Effector memory CD8-positive, alpha-beta T cell (primary cell): ENCODE measurements at regions not wholly inside any gene's neighbourhood (a gene's known extent, or its start where the extent isn't known, plus 50 kb on each side); places are given as distances from the start of the nearest gene placed in this dataset.
"Not testable (repeated sequence)": the region's sequence is repeated elsewhere in the genome, so short reads cannot be mapped to it uniquely, and the experiment has no call there.

Experiments used
- ATAC-seq: fragments of 150-1000 bp; cut with Tn5 transposase; replicated peaks from 2 replicates; pipeline ENCODE4 v1.10.0; 2021; ENCODE audit warnings: mild to moderate bottlenecking, moderate library complexity
- DNase-seq, 3 experiments: peaks; one replicate each; pipeline ENCODE4 v3.0.0; 2021
- H3K27ac Mint-ChIP-seq, 2 donors: one replicate each; pipeline ENCODE4 v1.8.0; 2022; ENCODE audit warnings: mild to moderate bottlenecking in 2 of 2, mixed read lengths in 2 of 2, moderate library complexity in 2 of 2
- H3K27me3 Mint-ChIP-seq, 2 donors: one replicate each; pipeline ENCODE4 v1.8.0; 2022; ENCODE audit warnings: mixed read lengths in 2 of 2
- H3K36me3 Mint-ChIP-seq: one replicate; pipeline ENCODE4 v1.8.0; 2022; ENCODE audit warnings: mild to moderate bottlenecking, moderate library complexity, mixed read lengths; ENCODE audit not compliant: insufficient read depth
- H3K4me1 Mint-ChIP-seq, 2 donors: one replicate each; pipeline ENCODE4 v1.8.0; 2022; ENCODE audit warnings: low read depth in 2 of 2, mixed read lengths in 2 of 2
- H3K4me3 Mint-ChIP-seq, 2 donors: one replicate each; pipeline ENCODE4 v1.8.0; 2022; ENCODE audit warnings: mild to moderate bottlenecking in 2 of 2, mixed read lengths in 2 of 2, moderate library complexity in 2 of 2
- H3K9me3 Mint-ChIP-seq, 2 donors: one replicate each; pipeline ENCODE4 v1.8.0; 2022; ENCODE audit warnings: mixed read lengths in 2 of 2

DNA sequence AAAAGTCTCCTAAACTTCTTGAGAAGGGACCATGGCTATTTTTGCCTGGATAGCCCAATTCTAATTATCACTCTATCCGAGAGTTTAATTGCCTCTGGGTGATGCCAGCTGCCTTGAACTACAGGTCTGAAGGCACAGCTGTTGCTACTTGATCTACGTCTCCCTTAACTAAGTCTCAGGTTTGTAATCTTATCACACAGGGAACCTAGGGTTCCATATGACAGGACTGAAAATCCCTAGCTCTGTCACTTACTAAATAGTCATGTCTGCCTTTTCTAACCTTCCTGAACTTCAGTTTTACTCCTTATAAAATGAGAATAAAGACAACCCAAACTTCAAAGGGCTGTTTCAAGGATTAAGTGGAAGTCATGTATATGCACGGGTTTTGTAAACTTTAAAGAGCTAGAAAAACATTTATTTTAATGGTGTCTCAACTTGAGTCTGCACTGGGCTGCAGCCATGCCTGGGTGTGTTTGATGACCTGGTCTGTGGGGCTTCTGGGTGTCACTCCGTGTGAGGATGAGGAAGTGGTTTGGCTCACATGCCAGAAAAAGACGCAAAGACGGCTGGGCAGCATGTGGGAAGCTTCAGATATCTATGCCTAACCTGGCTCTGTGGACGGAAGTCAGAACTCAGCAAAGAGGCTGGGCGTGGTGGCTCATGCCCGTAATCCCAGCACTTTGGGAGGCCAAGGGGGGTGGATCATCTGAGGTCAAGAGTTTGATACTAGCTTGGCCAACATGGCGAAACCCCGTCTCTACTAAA is 129.3 kb upstream of the SLC44A1 start:
- Mint-ChIP-seq H3K27ac (peak overlapping the region in 1 of 2 donors; percentile 39), H3K4me3 (peak overlapping the region; percentile 62 to 64), H3K9me3 (no peaks in the 10 kb centered on the region), H3K27me3 (peaks cover 0 to 18% of the 10 kb centered on the region in 2 donors), H3K36me3 (no peaks in the 10 kb centered on the region), H3K4me1 (peaks cover 19 to 26% of the 10 kb centered on the region in 2 donors)
- DNase-seq (peak; percentile 7 to 23 (median 13)), ATAC-seq (peak; percentile 95)

DNA sequence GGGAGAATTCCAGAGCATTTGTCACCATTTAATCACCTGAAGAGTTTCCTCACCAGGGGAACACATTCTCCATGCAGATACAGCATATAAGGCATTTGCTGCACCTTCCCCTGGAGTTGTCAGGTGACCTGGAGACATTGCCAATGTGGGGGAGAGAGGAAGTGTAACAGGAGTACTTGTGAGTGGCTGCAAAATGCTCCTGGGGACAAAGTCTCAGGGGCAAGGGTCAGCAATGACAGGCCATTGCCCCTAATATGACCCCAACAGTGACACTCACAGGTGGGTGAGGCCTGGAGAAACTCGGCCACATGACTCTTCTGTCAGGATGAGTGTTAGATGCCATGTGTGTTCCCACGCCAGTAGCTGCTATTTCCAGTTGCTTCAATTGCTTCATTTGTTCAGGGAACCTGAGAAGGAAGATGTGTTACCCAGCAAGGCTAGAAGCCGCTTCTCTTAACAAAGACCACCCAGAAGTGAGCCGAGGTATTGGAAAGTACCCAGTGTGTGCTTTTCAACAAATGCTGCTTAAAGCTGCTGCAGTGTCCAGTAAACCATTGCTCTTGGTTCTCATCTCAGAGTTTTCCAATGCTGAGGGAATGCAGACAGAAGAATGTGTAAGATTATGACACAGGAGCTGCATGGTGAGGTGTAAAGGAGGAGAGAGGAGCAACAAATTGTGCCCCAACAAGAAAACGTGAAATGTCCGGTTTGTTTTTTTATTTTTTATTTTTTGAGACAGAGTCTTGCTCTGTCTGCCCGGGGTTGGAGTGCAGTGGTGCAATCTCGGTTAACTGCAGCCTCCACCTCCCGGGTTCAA is 128.2 kb upstream of the SLC44A1 start:
- H3K4me3 Mint-ChIP-seq: peak overlapping the region in 1 of 2 donors; percentile 64
- peaks cover 8 to 16% of the 10 kb centered on the region in 2 donors for H3K27me3 Mint-ChIP-seq
- H3K27ac Mint-ChIP-seq: peak overlapping the region; percentile 15 to 39
- no peak for DNase-seq
- H3K36me3 Mint-ChIP-seq: no peaks in the 10 kb centered on the region
- no peaks in the 10 kb centered on the region for H3K9me3 Mint-ChIP-seq
- ATAC-seq: no peak
- peaks cover 19 to 29% of the 10 kb centered on the region in 2 donors for H3K4me1 Mint-ChIP-seq

DNA sequence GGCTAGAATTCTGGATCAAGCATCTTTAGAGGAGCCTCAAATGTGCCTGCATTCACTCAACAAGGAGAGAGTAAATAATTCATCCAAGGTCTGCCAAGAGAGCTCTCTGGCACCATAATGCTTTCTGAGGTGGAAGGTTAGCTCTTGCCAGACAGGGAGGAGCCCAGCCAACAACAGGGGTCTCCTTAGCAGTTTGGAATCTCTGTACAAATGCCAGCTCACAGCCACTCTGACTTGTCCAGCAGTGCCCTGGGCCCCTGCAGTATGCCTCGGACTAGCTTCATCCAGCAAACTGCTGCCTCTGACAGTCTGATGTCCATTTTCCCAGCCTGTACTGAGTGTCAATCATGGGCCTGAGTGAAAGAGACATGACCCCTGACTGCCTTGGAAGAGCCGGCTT is 127.2 kb upstream of the SLC44A1 start:
- ATAC-seq (no peak), DNase-seq (no peak)
- H3K27ac Mint-ChIP-seq: no peak overlapping the region
- H3K36me3 Mint-ChIP-seq: no peaks in the 10 kb centered on the region
- H3K4me3 Mint-ChIP-seq: no peak overlapping the region
- H3K4me1 Mint-ChIP-seq: peaks cover 22 to 29% of the 10 kb centered on the region in 2 donors
- no peaks in the 10 kb centered on the region for H3K9me3 Mint-ChIP-seq
- H3K27me3 Mint-ChIP-seq: peaks cover 14 to 24% of the 10 kb centered on the region in 2 donors

- Mint-ChIP-seq H3K27ac (no peak overlapping the region), H3K4me3 (no peak overlapping the region), H3K9me3 (no peaks in the 10 kb centered on the region), H3K4me1 (peaks cover 23 to 29% of the 10 kb centered on the region in 2 donors), H3K36me3 (no peaks in the 10 kb centered on the region), H3K27me3 (peaks cover 16 to 17% of the 10 kb centered on the region in 2 donors)
- no peak for DNase-seq
- ATAC-seq: no peak
Measured at GRCh38 chr9:105118636-105119035, 125.8 kb upstream of the SLC44A1 start.

DNA sequence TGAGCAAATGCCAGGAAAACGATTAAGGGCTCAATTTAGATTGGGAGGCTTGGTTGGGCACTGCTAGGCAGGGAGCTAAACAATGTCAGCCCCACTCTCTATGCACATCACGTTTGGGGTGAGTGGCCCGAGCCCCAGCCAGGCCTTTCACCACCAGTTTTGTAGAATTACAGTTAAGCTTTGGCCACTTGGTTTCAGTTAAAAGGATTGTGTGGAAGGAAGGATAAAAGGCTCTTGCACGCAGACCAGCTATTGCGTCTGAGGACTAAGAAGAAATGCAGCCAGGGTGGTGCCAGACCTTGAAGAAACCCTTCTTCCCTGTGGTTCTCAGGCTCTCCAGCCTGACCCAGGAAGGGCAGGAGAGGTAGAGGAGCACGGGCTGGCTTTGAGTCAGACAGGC is 125.3 kb upstream of the SLC44A1 start:
- no peaks in the 10 kb centered on the region for H3K36me3 Mint-ChIP-seq
- ATAC-seq: no peak
- no peaks in the 10 kb centered on the region for H3K9me3 Mint-ChIP-seq
- H3K27me3 Mint-ChIP-seq: peaks cover 12 to 16% of the 10 kb centered on the region in 2 donors
- peaks cover 18 to 24% of the 10 kb centered on the region in 2 donors for H3K4me1 Mint-ChIP-seq
- H3K27ac Mint-ChIP-seq: no peak overlapping the region
- no peak overlapping the region for H3K4me3 Mint-ChIP-seq
- no peak for DNase-seq

- Mint-ChIP-seq H3K27me3 (peaks cover 12 to 16% of the 10 kb centered on the region in 2 donors), H3K9me3 (no peaks in the 10 kb centered on the region), H3K36me3 (peaks cover 1% of the 10 kb centered on the region)
Measured at GRCh38 chr9:105121861-105122430, 122.5 kb upstream of the SLC44A1 start.

GRCh38 chr9:105124598-105124997 is 119.9 kb upstream of the SLC44A1 start:
- DNase-seq, H3K9me3 Mint-ChIP-seq, H3K4me3 Mint-ChIP-seq, ATAC-seq, H3K36me3 Mint-ChIP-seq, H3K27ac Mint-ChIP-seq: not testable (repeated sequence)
- peaks cover 30 to 31% of the 10 kb centered on the region in 2 donors for H3K4me1 Mint-ChIP-seq
- peaks cover 12 to 16% of the 10 kb centered on the region in 2 donors for H3K27me3 Mint-ChIP-seq

More at GRCh38 chr9:105121861-105122430, 122.5 kb upstream of the SLC44A1 start:
- Mint-ChIP-seq H3K27ac (peak overlapping the region in 1 of 2 donors; percentile 56), H3K4me3 (no peak overlapping the region), H3K4me1 (peaks cover 5 to 8% of the 10 kb centered on the region in 2 donors)
- no peak for DNase-seq
- ATAC-seq: no peak

DNA sequence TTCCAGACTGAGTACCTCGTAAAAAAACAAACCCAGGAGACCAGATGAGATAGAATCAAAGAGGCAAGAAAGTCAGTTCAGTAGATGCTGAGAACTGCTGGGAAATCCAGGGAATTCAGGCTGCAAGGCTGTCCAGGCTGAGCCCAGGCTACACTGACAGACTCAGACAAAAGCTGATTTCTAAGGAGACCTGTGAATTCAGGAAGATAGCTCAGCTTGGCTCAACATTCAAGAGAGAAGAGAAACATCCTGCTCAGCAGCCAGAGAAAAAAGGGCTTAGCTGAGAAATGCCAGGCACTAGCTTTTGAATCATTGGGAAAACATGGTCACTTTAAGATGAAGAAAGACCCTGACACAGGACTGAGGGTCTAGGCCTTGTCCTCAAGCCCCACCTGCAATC is 118.2 kb upstream of the SLC44A1 start:
- no peak for ATAC-seq
- H3K4me1 Mint-ChIP-seq: peaks cover 37% of the 10 kb centered on the region in 2 donors
- peaks cover 6% of the 10 kb centered on the region for H3K36me3 Mint-ChIP-seq
- H3K27ac Mint-ChIP-seq: peak overlapping the region in 1 of 2 donors; percentile 5
- no peaks in the 10 kb centered on the region for H3K9me3 Mint-ChIP-seq
- H3K27me3 Mint-ChIP-seq: peaks cover 8 to 12% of the 10 kb centered on the region in 2 donors
- peak overlapping the region in 1 of 2 donors; percentile 16 for H3K4me3 Mint-ChIP-seq
- DNase-seq: no peak

- H3K27ac Mint-ChIP-seq: peak overlapping the region; percentile 56 to 85
- no peaks in the 10 kb centered on the region for H3K27me3 Mint-ChIP-seq
- H3K4me1 Mint-ChIP-seq: peaks cover 33 to 37% of the 10 kb centered on the region in 2 donors
- ATAC-seq (peak; percentile 99), DNase-seq (peak; percentile 51 to 68 (median 61))
- peaks cover 6% of the 10 kb centered on the region for H3K36me3 Mint-ChIP-seq
- H3K4me3 Mint-ChIP-seq: peak overlapping the region; percentile 43 to 66
- H3K9me3 Mint-ChIP-seq: no peaks in the 10 kb centered on the region
Measured at GRCh38 chr9:105127863-105128220, 116.6 kb upstream of the SLC44A1 start.

DNA sequence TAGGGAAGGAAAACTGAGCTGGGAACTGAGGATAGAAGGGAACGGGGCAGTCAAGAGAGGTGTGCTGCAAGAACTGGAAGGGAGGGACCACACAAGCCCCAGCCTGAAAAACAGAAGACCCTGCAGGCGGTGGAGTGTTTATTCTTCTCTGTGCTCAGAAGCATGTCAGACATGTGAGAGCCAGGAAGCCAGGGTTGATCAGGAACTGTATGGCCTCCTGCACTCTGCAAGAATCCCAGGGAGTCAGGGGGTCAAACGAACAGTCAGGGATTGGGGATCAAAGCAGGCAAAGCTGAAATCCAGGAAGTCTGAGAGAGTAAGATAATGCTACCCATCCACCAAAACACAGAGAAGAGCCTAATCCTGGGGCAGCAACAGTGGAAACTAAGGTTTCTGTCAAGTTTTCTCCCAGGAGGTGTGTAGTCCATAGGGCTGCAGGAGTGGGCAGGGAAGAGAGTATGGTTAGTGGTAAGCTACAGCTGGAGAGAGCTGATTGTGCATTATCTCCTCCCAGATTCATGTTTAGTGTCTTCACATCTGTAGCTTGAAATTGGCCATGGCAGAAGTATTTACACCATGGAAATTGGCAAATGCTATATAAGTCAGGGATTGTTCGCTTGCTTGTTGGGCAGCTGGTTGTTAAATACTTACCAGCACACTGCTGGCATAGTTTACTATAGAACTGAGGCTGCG is 115.4 kb upstream of the SLC44A1 start:
- peaks cover 6% of the 10 kb centered on the region for H3K36me3 Mint-ChIP-seq
- H3K4me1 Mint-ChIP-seq: peaks cover 33 to 37% of the 10 kb centered on the region in 2 donors
- no peaks in the 10 kb centered on the region for H3K9me3 Mint-ChIP-seq
- peak overlapping the region; percentile 43 to 66 for H3K4me3 Mint-ChIP-seq
- DNase-seq (no peak), ATAC-seq (no peak)
- peak overlapping the region; percentile 7 to 82 for H3K27ac Mint-ChIP-seq
- no peaks in the 10 kb centered on the region for H3K27me3 Mint-ChIP-seq

DNA sequence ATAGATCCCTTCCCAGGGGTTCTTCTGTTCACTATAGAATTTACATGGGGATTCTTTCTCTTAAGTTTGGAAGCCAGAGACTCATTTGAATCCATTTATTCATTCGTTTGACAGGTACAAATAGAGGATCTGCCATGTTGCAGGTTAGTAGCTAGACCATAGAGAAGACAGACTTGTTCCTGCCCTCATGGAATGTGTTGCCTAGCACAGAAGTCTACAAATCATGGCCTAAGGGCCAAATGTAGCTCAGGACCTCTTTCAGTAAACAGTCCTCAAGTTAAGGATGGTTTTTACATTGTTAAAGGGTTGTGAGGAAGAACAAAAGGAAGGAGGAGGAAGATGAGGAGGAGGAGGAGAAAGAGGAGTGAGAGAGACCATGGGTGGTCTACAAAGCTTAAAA is 114.7 kb upstream of the SLC44A1 start:
- Mint-ChIP-seq H3K27ac (peak overlapping the region in 1 of 2 donors; percentile 7), H3K4me3 (no peak overlapping the region), H3K27me3 (no peaks in the 10 kb centered on the region), H3K9me3 (no peaks in the 10 kb centered on the region), H3K36me3 (peaks cover 6% of the 10 kb centered on the region), H3K4me1 (peaks cover 33 to 37% of the 10 kb centered on the region in 2 donors)
- ATAC-seq (no peak), DNase-seq (no peak)

- no peak for ATAC-seq
- no peak for DNase-seq
- H3K27me3 Mint-ChIP-seq: no peaks in the 10 kb centered on the region
- peaks cover 4% of the 10 kb centered on the region for H3K36me3 Mint-ChIP-seq
- no peaks in the 10 kb centered on the region for H3K9me3 Mint-ChIP-seq
- no peak overlapping the region for H3K4me3 Mint-ChIP-seq
- peaks cover 31% of the 10 kb centered on the region in 2 donors for H3K4me1 Mint-ChIP-seq
- no peak overlapping the region for H3K27ac Mint-ChIP-seq
Measured at GRCh38 chr9:105131981-105132380, 112.5 kb upstream of the SLC44A1 start.

- no peaks in the 10 kb centered on the region for H3K27me3 Mint-ChIP-seq
- H3K9me3 Mint-ChIP-seq: no peaks in the 10 kb centered on the region
- DNase-seq (no peak), ATAC-seq (no peak)
- no peak overlapping the region for H3K4me3 Mint-ChIP-seq
- H3K27ac Mint-ChIP-seq: no peak overlapping the region
- no peaks in the 10 kb centered on the region for H3K36me3 Mint-ChIP-seq
- H3K4me1 Mint-ChIP-seq: peaks cover 25% of the 10 kb centered on the region in 2 donors
Measured at GRCh38 chr9:105132606-105133005, 111.8 kb upstream of the SLC44A1 start.
